COR-L47 (cell line): ENCODE measurements at regions not wholly inside any gene's neighbourhood (a gene's known extent, or its start where the extent isn't known, plus 50 kb on each side); places are given as distances from the start of the nearest gene placed in this dataset.

ENCODE experiments used
- DNase-seq: peaks from one replicate; lab custom pipeline; 2025; lab: John Stamatoyannopoulos, UW

DNA sequence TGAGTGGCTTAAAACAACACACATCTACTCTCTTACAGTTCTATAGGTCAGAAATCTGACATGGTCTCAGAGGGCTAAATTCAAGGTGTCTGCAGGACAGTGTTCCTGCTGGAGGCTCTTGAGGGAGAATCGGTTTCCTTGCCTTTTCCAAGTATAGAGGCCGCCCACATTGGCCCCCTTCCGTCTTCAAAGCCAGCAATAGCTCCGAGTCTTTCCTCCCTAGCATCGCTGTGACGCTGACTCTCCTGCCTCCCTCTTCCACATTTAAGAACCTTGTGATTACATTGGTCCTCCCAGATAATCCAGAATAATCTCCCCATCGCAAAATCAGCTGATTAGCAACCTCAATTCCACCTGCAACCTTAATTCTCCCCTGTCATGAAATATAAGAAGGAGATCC lies 81.3 kb upstream of the IER5L start:
- DNase-seq: no peak

DNA sequence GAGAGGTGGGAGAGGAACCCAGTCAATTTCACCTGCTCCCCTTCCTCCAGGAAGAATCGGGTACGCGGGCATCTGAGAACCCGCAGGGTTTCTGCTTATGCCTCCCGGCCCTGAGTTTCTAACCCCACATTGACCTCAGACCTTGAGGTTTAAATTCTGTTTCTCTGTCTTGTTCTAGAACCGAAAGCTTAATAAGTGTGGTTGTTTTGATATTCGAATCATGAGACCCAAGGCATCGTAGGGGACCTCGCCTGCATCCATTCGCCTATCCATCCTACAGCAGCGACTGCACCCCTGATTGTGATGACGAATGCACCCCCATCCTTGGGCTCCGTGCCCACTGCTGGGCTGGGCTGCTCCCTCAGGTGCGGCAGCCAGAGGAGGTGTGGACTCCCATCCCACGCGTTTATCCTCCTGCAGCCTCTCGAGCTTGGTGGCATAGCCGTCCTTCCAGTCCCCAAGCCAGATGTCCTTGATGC lies 80.8 kb upstream of the IER5L start:
- DNase-seq: no peak

DNA sequence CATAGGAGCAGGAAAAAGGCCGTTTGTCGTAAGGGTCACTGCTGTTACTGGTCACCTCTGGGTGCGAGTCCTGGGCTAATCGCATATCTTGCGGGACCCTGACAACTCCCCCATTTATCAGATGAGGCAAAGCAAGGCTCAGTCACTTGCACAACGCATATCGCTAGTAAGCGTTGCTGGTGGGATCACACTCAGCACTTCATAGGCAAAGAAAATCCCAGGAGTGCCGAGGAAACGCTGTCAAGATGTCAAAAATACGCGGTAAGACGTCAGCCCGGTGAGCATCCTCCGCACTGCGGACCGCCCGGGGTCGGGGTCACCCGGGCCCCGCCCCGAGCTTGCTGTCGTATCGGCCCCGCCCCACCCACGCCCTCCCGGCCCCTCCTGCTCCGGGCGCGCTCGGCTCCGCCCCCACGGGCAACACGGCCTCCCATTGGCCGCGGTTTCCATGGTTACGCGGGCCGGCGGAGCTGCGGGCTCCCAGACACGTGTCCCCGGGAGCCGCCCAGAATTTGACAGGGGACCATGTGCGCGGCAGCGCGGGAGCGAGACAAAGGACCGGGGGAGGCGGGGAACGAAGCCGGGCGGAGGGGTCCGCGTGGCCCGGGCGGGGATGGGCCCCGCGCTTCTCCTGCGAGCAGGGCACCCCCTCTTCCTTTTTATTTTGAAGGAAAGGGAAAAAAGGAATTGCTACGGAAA lies 80.2 kb upstream of the IER5L start:
- DNase-seq: no peak

DNA sequence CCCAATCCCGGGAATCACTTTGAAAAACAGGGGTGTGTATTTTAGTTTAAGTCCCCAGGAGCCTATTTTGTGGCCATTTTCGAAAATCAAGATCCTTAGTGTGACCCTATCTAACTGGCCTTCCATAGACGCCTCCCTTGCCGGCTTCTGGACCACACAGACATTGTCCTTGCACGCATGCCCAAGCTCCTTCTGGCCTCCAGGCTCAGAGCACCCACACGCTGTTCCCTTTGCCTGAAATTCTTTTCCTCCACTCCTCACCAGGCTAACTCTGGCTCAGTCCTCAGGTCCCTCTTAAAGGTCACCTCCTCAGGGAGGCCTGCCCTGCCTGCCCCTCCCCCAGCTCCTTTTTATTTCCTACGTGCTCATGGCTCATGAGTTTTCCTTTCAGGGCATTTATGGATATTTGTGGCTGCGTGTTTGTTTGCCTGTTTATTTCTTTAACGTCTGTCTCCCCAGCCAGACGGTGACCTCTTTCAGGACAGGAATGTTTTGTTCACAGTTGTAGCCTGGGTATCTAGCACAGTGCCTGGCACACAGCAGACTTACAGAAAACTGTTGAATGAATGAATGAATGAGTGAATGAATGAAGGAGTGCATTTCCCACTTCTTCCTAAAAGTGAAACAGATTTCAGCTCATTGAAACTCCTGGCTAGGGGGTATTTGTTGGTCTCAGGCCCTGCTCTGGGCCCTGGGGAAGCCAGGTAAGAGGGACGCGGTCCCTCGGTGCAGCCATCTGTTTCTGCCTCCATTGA lies 79.1 kb upstream of the IER5L start:
- DNase-seq: no peak

DNA sequence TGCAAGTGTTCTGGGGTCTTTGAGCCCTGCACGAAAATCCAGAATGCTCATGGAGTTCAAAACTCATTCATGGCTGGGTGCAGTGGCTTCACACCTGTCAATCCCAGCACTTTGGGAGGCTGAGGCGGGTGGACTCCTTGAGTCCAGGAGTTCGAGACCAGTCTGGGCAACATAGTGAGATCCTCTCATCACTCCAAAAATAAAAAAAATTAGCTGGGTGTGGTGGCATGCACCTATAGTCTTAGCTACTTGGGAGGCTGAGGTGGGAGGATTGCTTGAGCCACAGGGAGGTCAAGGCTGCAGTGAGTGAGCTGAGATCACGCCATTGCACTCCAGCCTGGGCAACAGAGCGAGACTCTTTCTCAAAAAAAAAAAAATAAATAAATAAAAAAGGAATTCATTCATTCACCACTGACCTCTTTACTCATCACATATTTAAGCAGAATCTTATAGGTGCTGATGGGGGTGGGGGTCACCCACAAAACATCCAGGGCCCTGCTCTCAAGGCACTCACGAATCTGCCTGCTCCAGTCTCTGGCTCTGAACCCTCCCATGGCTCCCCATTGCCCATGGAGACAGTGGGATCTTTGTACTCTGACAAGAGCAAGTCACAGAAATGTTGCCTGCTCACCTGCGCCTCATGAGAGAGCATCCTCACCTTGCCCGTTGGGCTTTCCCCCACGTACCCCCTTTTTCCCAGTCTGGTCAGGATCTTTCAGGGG lies 76.7 kb upstream of the IER5L start:
- no peak for DNase-seq

DNA sequence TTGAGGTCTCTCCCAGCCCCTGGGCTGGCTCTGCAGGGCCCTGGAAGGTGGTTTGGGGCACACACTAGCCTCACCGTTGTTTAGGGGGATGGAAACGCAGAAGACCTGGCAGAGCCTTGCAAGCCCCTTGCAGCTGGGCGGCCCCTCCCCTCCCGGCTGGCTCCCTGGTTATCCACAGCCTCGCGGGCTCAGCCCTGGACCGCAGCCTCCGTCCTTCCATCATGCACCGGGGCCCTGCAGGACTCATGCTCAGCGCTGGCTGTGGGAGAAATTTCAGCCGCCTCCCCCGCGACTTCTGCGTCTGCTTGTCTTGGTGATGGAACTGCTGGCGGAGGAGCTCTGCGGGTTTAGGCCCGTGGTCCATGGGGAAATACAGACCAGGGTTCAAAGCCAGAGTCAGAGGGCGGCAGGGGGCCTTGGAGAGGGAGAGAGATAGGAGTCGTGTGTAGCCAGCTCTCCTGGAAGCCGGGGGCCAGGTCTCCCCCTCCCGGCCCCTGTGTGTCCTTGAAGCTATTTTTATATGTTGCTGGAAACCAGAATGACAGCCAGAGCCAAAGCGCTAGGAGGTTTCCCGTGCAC lies 75.8 kb upstream of the IER5L start:
- DNase-seq: no peak

DNA sequence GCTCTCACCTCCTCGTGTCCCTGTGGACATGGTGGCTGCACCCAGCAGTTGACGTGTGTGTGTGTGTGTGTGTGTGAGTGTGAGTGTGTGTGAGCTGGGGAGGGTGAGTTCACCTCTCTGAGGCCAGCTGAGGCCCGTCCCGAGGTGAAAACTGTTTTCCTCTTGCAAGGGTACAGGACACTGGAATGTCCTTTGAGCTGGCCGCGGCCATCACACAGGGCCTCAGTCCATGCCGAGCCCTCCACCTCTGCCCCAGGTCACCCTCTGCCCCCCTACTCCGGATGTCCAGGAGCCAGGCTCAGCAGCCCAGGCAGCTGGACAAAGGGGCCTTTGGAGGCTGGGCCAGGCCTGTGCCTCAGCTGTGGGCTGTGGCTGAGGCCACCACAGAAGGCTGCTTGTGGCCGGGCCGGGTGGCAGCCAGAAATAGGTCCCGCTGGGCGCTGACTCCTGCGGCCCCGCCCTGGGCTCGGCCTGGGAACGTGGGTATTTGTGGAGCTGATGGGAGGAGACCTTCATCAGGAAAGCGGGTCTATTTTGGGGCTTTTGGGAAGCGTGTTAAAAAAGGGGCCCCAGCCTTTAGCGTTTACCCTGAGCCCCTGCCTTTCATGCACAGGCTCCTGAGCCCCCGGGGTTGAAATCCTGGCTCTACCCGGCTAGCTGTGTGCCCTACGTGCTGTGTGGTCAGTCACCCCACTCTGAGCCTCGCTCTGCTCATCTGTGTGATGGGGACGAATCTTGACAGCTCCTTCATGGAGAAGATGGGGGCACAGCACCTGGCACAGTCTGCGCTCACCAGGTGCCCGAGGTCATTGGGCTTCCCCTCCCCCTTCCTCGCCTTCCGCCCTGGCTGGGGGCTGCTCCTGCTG lies 75.1 kb upstream of the IER5L start:
- DNase-seq: no peak

DNA sequence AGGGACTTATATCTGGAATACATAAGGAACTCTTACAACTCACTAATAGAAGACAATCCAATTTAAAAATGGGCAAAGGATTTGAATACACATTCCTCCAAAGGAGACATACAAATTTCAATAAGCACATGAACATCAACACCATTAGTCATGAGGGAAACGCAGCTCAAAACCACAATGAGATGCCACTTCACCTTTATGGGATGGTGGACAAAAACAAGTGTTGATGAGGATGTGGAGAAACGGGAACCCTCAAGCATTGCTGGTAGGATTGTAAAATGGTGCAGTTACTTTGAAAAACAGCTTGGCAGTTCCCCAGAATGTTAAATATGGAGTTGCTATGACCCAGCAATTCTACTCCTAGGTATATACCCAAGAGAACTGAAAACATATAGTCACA lies 72.7 kb upstream of the IER5L start:
- DNase-seq: no peak

DNA sequence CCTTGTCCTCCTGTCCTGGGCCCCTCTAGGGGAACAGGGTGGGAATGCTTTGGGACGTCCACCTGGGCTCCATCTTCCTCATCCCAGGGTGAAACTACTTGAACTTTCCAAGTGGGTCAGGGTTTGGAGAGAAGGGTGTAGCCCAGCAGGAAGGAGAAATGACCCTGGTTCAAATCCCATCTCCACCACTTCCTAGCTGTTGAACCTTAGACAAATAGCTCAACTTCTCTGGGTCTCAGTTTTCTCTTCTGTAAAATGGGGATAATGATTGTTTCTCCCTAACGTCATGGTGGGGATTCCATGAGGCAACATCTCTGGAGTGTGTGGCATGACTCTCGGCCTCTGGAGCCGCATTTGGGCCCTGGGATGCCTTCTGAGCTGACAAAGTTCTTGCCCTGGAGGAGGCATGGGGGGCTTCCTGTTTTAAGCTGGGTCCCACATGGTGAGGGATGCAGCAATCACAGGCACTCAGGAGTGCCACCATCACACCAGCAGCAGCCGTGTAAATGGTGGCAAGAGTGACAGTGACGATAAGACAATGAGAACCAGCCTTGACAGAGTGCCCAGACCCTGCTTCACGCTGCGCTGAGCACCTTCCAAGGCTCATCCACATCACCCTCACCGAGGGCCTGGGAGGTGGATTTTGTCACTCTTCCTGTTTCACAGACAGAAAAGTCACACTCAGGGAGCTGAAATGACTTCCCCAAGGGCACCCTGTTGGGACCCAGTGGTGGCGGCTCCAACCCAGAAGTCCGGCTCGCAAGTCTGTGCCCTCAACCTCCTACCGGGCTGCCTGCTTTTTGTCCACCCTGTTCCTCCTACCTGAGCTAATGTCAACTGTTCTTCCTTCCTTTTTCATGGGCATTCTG lies 69.5 kb upstream of the IER5L start:
- no peak for DNase-seq

DNA sequence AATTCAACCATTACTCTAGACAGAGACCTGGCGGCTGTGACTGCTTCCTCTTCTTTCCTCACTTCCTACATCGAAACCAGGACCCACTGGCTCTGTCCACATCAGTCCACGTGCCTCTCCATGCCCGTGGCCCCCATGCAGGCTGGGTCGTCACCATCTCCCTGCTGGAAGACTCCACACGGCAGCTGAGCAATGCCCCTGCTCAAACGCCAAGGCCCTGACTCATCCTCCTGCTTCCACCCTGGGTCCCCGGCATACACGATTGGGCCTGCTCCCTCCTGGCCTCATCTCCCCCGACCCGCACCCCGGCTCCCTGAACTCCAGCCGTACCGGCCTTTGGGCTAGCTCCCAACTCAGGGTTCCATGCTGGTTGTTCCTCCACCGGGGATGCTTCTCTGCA lies 67.2 kb upstream of the IER5L start:
- no peak for DNase-seq

DNA sequence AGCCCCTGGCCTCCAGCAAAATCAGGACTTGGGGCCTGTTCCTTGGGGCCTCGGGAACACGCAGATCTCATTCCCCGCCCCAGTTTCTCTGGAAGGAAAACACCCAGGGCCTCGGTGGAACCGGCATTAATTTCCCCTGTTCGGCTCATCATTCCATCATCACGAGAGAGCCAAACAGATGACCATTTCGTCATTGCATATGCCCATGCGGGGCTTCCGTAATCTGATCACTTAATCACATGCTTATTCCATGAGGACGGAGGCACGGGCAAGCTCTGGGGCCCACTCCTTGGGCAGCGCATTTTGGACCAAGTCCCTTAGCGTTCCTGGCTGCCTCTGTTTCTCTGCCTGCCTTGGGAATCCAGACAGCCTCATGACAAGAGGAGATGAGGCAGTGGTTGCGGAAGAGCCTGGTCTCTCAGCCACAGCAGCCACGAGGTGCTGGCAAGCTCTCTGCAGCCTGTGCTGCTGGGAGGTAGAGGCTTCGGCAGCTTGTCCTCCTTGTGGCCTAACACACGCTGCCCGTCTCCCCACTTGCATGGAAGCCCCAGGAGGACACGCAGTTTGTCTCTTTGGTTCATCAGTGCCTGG lies 65.0 kb upstream of the IER5L start:
- no peak for DNase-seq

DNA sequence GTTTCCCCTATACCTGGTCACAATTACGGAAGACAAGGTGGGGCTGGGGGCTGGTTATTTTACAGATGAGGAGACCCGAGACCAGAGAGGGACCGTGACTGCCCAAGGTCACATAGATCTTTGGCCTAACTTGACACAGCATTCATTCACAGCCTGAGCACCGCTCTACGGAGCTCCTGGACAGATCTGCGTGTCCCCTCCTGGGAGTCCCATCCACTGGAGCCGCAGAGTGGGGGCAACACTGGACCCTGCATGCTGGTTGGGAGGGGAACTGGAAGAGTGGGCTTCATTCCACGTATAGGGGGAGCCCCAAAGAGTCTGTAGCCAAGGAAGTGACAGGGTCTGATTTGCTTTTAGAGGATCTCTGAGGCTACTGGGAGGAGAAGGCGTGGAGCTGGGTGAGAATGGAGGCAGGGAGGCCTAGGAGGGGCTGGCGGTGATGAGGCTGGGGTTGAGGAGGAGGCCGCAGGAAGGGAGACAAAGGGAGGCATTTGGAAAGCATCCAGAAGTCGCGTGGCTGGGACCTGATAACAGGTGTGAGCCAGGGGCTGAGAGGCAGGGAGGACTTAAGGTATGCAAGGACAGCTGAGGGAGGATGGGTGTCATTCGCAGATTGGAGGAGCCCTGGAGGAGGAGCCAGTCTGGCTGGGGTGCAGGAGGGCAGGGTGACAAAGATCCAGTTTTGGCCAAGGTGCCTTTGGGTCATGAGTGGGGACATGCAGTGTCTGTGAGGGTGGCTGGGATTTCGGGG lies 64.3 kb upstream of the IER5L start:
- DNase-seq: no peak

DNA sequence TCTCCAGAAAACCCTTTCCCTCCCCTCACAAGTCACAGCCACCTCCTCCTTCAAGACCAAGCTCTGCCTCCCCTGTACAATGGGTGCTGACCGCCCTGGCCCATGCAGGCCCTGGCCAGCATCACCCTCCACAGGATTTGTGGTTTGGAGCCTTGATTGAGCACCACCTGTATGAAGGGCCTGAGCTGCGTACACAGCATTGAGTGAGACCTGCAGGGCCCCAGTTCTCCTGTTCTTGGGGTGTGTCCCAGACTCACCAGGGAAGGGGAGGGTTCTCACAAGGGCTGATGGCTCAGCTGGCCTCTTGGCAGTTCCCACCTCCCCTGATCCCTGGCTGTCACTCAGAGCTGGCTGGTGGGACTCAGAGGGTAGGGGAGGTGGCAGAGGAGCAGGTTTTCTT lies 63.7 kb upstream of the IER5L start:
- DNase-seq: no peak

DNA sequence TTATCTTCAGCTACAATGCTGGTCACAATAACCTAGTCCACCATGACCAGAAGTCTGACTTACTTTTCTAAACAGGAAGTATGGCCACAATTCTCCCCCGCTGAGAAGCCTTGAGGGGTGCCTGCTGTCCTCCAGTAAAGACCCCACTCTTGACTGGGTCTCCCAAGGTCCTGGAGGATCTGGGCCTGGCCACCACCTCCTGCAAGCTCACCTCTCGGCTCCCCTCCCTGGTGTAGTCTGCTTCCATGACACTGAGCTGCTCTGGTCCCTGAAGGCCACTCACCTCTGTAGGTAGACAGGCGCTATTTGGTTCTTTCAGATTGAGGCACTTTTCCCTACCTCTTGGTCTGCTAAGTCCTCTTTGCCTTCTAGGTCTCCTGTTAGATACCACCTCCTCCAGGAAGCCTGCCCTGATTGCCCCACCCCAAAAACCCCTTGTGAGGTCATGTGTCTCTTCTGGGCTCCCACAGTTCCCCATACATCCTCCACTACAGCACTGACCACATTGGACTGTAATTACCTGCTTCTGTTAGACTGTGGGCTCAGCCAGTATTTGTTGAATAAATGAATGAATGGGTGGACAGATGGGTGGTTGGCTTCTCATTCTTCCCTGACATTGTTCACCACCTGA lies 62.6 kb upstream of the IER5L start:
- no peak for DNase-seq

DNA sequence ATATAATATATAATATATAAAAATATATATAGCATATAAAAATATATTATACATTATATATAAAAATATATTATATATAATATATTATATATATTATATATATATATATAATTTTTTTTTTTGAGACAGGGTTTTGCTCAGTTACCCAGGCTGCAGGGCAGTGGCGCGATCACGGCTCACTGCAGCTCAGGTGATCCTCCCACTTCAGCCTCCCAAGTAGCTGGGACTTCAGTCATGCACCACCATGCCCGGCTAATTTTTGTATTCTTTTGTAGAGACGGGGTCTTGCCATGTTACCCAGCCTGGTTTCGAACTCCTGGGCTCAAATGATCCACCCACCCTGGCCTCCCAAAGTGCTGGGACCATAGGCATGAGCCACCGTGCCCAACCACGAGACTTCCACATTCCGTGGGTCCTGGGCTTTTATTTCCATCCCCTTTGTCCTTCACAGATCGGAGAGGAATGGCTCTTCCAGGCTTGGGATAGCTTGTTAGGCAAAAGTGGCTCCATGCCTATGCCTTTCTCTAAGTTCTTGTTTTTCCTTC lies 62.0 kb upstream of the IER5L start:
- DNase-seq: no peak

DNA sequence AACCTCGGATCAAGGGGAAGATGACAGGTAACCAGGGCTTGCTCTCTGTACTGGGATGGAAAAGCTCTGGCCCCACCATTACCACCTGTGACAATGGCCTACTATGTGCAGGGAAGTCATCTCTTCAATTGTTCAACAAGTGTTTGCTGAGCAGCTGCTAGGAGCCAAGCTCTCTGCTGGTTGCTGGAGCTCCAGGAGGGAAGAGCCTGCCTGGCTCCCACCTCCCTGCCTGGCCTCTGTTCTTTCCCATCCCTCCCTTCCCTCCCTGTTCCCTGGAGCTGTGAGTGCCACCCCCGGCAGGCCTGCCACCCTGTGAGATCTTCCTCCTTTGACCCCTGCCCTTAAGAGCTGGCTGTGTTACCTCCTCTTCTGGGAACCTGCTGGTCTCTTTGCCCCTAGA lies 59.7 kb upstream of the IER5L start:
- DNase-seq: no peak

DNA sequence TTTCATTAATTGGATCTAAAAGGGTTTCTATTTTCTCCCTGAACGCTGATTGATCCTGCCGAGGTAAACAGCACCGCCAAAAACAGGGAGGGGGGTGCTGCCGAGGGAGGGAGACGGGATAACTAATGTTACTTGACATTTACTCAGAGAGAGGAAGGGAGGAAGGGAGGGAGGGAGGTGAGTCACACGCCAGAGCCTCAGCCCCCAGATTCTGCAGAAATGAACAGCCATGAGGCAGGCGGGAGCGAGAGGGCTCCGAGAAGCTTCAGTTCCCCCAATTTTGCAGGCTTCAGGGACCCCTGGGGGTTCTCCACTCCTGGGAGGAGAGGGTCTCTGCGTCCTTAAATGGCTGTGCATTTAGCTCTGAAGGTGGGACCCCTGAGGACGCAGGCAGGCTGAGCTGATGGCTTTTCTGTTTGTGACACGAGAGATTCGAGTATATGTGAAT lies 59.1 kb upstream of the IER5L start:
- DNase-seq: no peak

DNA sequence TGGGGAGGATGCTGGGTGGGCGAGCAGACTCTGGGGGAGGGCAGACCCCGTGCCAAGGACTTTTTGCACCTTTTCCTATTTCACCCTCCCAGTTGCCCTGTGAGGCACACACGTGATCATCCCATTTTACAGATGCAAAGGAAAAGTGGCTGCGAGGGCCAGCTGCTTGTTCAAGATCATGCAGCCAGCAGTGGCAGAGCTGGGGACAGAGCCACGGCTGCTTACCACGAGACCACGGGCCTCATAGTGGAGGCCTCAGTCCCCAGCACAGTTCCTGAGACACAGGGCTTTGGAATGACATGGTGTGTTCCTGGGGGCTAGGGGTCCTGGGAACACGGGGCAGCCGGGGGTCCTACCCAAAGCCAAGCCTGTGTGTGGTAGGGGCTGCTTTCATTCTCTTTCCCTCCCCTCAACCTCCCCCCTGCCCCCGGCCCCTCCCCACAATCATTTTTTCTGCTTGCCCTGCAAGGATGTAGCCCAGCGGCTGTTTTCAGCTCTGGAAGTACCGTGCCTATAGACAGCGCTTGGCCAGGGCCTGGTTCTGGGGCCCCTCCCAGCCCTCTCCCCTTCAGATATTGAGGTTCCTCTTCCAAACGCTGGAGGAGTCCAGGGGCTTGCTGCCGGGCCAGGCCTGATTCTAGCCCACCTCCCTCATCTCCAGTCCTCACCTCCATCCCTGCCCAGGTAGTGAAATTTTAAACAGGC lies 58.5 kb upstream of the IER5L start:
- DNase-seq: no peak
